SK-N-SH (cell line): ENCODE measurements at regions not wholly inside any gene's neighbourhood (a gene's known extent, or its start where the extent isn't known, plus 50 kb on each side); places are given as distances from the start of the nearest gene placed in this dataset.

ENCODE experiments used
- CTCF ChIA-PET: fragments of 300-600, 350-600 bp; formaldehyde crosslinking; extraction: SDS; loops from one replicate; lab custom pipeline; 2021; lab: Yijun Ruan, JAX
- POLR2A ChIA-PET: fragments of 350-600 bp; sonication (Branson Sonifier 250); formaldehyde crosslinking; extraction: SDS; loops from one replicate; lab custom pipeline; 2020; ENCODE audit warnings: antibody characterized with exemption, inconsistent platforms; lab: Yijun Ruan, JAX
- DNase-seq: peaks from one replicate; pipeline ENCODE4 v3.0.0; 2012
- H2AFZ ChIP-seq: fragments of 200-600 bp; sonication (generic); 2 replicates; pipeline ENCODE4 v1.8.1; 2016; ENCODE audit warnings: antibody characterized with exemption, mild to moderate bottlenecking, low read depth
- H3F3A ChIP-seq: fragments of 200-600 bp; sonication (generic); replicated peaks from 2 replicates; pipeline ENCODE3; 2016; ENCODE audit warnings: antibody characterized with exemption, mild to moderate bottlenecking; ENCODE audit not compliant: insufficient read depth
- H3K27ac ChIP-seq, 2 experiments: fragments of 200-500 bp in 1 of 2; fragments of 200-600 bp in 1 of 2; sonication (Bioruptor generic) in 1 of 2; sonication (generic), shearing (Covaris generic) in 1 of 2; 2 replicates each; pipeline versions ENCODE4 v1.5.1 to v1.6.1; 2014 to 2016; ENCODE audit warnings: low read depth in 2 of 2, inconsistent platforms in 1 of 2, low read length in 1 of 2, mild to moderate bottlenecking in 1 of 2, mixed read lengths in 1 of 2
- H3K27me3 ChIP-seq: fragments of 200-600 bp; sonication (generic), shearing (Covaris generic); 2 replicates; pipeline ENCODE4 v1.6.1; 2016; ENCODE audit warnings: mixed run types; ENCODE audit not compliant: insufficient read depth
- H3K36me3 ChIP-seq, 2 experiments: fragments of 200-500 bp in 1 of 2; fragments of 200-600 bp in 1 of 2; sonication (Bioruptor generic) in 1 of 2; sonication (generic) in 1 of 2; replicated peaks in 1 of 2; 2 replicates each; pipeline versions ENCODE3 to v1.5.1; 2014 to 2016; ENCODE audit warnings: low read length in 1 of 2, mild to moderate bottlenecking in 1 of 2; ENCODE audit not compliant: insufficient read depth in 2 of 2, control insufficient read depth in 1 of 2
- H3K4me1 ChIP-seq, 2 experiments: fragments of 200-500 bp in 1 of 2; fragments of 200-600 bp in 1 of 2; sonication (Bioruptor generic) in 1 of 2; sonication (generic), shearing (Covaris generic) in 1 of 2; 2 replicates each; pipeline versions ENCODE4 v1.5.1 to v1.6.1; 2014 to 2016; ENCODE audit warnings: low read depth in 1 of 2, low read length in 1 of 2, mixed run types in 1 of 2; ENCODE audit not compliant: insufficient read depth in 2 of 2, control insufficient read depth in 1 of 2
- H3K4me2 ChIP-seq: fragments of 200-600 bp; sonication (generic), shearing (Covaris generic); 2 replicates; pipeline ENCODE4 v1.6.1; 2017; ENCODE audit warnings: mixed run types
- H3K4me3 ChIP-seq, 2 experiments: fragments of 200-500 bp in 1 of 2; fragments of 200-600 bp in 1 of 2; sonication (Bioruptor generic) in 1 of 2; sonication (generic), shearing (Covaris generic) in 1 of 2; 2 replicates each; pipeline versions ENCODE4 v1.5.1 to v1.8.1; 2014 to 2016; ENCODE audit warnings: low read depth in 2 of 2, inconsistent platforms in 1 of 2, low read length in 1 of 2, mild to moderate bottlenecking in 1 of 2, mixed read lengths in 1 of 2, moderate library complexity in 1 of 2
- H3K79me2 ChIP-seq: fragments of 200-600 bp; sonication (generic); 2 replicates; pipeline ENCODE4 v1.8.1; 2017; ENCODE audit warnings: mild to moderate bottlenecking; ENCODE audit not compliant: insufficient read depth
- H3K9ac ChIP-seq: fragments of 200-600 bp; sonication (generic); 2 replicates; pipeline ENCODE4 v1.6.1; 2017; ENCODE audit warnings: mixed run types
- H3K9me2 ChIP-seq: fragments of 200-600 bp; sonication (generic); 2 replicates; pipeline ENCODE4 v1.6.1; 2017; ENCODE audit warnings: mixed run types
- H3K9me3 ChIP-seq: fragments of 200-600 bp; sonication (generic); 2 replicates; pipeline ENCODE4 v1.6.1; 2017; ENCODE audit warnings: mixed run types, mild to moderate bottlenecking, moderate library complexity
- H4K20me1 ChIP-seq: fragments of 200-600 bp; sonication (generic); 2 replicates; pipeline ENCODE4 v1.6.1; 2017; ENCODE audit warnings: mild to moderate bottlenecking, mixed run types; ENCODE audit not compliant: insufficient read depth
- CTCF ChIP-seq: fragments of 200-600 bp; sonication (generic); IDR thresholded peaks from 2 replicates; pipeline ENCODE4 v1.6.1; 2017; ENCODE audit warnings: antibody characterized with exemption, mild to moderate bottlenecking, moderate library complexity
- FOSL2 ChIP-seq: IDR thresholded peaks from 2 replicates; pipeline ENCODE4 v1.4.0; 2012; ENCODE audit warnings: low read depth, mild to moderate bottlenecking, moderate library complexity, borderline replicate concordance
- FOXJ3 ChIP-seq: sonication (generic); formaldehyde crosslinking; IDR thresholded peaks from 2 replicates; pipeline ENCODE4 v1.5.1; 2020; ENCODE audit warnings: mild to moderate bottlenecking, missing genetic modification reagents
- JUND ChIP-seq: IDR thresholded peaks from 2 replicates; pipeline ENCODE4 v1.4.0; 2012
- MXI1 ChIP-seq: IDR thresholded peaks from 2 replicates; pipeline ENCODE4 v1.6.1; 2012; ENCODE audit warnings: mild to moderate bottlenecking, low read depth, low read length, improper control_type of control experiment
- RAD21 ChIP-seq: IDR thresholded peaks from 2 replicates; pipeline ENCODE4 v1.6.1; 2012; ENCODE audit warnings: mild to moderate bottlenecking, low read length
- REST ChIP-seq: IDR thresholded peaks from 2 replicates; pipeline ENCODE4 v1.6.1; 2012; ENCODE audit warnings: mild to moderate bottlenecking, low read depth, low read length, moderate library complexity
- WGBS: methylation state at CpG from one replicate; pipeline ENCODE4 v1.1.6; 2017; ENCODE audit warnings: low lambda C conversion rate; 5-methylcytosine and 5-hydroxymethylcytosine counted together

GRCh38 chr10:24091256-24091655 lies 117.7 kb upstream of the KIAA1217 start:
- Histone ChIP-seq H3K9ac (no peak overlapping the region), H3K4me3 (no peak overlapping the region), H3K9me3 (no peaks in the 10 kb centered on the region), H3K36me3 (no peaks in the 10 kb centered on the region), H3K79me2 (no peaks in the 10 kb centered on the region), H3K27ac (no peak overlapping the region), H2AFZ (no peak overlapping the region), H3K4me2 (no peak overlapping the region), H3K9me2 (no peaks in the 10 kb centered on the region), H3F3A (no peaks in the 10 kb centered on the region), H3K4me1 (no peaks in the 10 kb centered on the region), H4K20me1 (no peaks in the 10 kb centered on the region), H3K27me3 (no peaks in the 10 kb centered on the region)
- POLR2A ChIA-PET: no interaction called here
- TF ChIP-seq CTCF (no peak), JUND (no peak), FOSL2 (no peak), REST (no peak)
- 53% methylated on average over 2 of the region's 2 CpGs for WGBS
- CTCF ChIA-PET: interaction anchor here (1.0 kb wide), 1 partner anchor 22 kb away, joined by 3 read pairs; no protein-coding TSS in a partner anchor
- no peak for DNase-seq

GRCh38 chr10:24096281-24096680 lies 112.7 kb upstream of the KIAA1217 start:
- no peak overlapping the region for H3K27ac ChIP-seq
- DNase-seq: no peak
- CTCF ChIA-PET: no interaction called here
- no peak for TF ChIP-seq RAD21
- no peak for TF ChIP-seq MXI1
- no peak for TF ChIP-seq FOXJ3 (CRISPR knock-in tag)
- H3K4me1 ChIP-seq: no peaks in the 10 kb centered on the region; a peak in 1 of 4 replicates
- no peaks in the 10 kb centered on the region for H3K27me3 ChIP-seq
- 16% methylated on average over 1 of the region's 1 CpG for WGBS
- H3K36me3 ChIP-seq: no peaks in the 10 kb centered on the region
- H3K4me3 ChIP-seq: no peak overlapping the region
- H3K79me2 ChIP-seq: no peaks in the 10 kb centered on the region
- H4K20me1 ChIP-seq: no peaks in the 10 kb centered on the region
- no peak overlapping the region for H3K4me2 ChIP-seq
- H3K9ac ChIP-seq: no peak overlapping the region
- H3K9me2 ChIP-seq: no peaks in the 10 kb centered on the region
- H3F3A ChIP-seq: no peaks in the 10 kb centered on the region
- POLR2A ChIA-PET: no interaction called here
- H3K9me3 ChIP-seq: no peaks in the 10 kb centered on the region
- no peak overlapping the region for H2AFZ ChIP-seq
